WTC11 (cell line): ENCODE measurements at regions not wholly inside any gene's neighbourhood (a gene's known extent, or its start where the extent isn't known, plus 50 kb on each side); places are given as distances from the start of the nearest gene placed in this dataset.

Experiments
- ATAC-seq: fragments of 200-7000 bp; cut with Tn5 transposase; 2 replicates; pipeline ENCODE4 v1.10.0; 2021; ENCODE audit warnings: mild to moderate bottlenecking, moderate library complexity
- CTCF ChIA-PET: fragments of 300-600 bp; sonication (Branson Sonifier 250); formaldehyde crosslinking; loops from one replicate; lab custom pipeline; 2021; ENCODE audit warnings: antibody characterized with exemption; lab: Charles Lee
- POLR2A ChIA-PET: fragments of 350-600 bp; sonication (Branson Sonifier 250); formaldehyde crosslinking; loops from one replicate; lab custom pipeline; 2021; ENCODE audit warnings: antibody characterized with exemption; lab: Charles Lee
- DNase-seq: peaks from one replicate; pipeline ENCODE4 v3.0.0; 2021; ENCODE audit warnings: low spot score
- H3K27ac Mint-ChIP-seq: 2 replicates; pipeline ENCODE4 v1.8.0; 2021; ENCODE audit warnings: mixed read lengths
- H3K27me3 Mint-ChIP-seq: 2 replicates; pipeline ENCODE4 v1.8.0; 2021; ENCODE audit warnings: low read depth, mild to moderate bottlenecking, moderate library complexity, mixed read lengths
- H3K36me3 Mint-ChIP-seq: 2 replicates; pipeline ENCODE4 v1.8.0; 2021; ENCODE audit warnings: mixed read lengths
- H3K4me1 Mint-ChIP-seq: 2 replicates; pipeline ENCODE4 v1.8.0; 2022; ENCODE audit warnings: mixed read lengths
- H3K4me3 Mint-ChIP-seq: 2 replicates; pipeline ENCODE4 v1.8.0; 2021; ENCODE audit warnings: mild to moderate bottlenecking, moderate library complexity, mixed read lengths
- H3K9me3 Mint-ChIP-seq: 2 replicates; pipeline ENCODE4 v1.8.0; 2021; ENCODE audit warnings: mixed read lengths
- AFF4 ChIP-seq: sonication (generic); formaldehyde crosslinking; IDR thresholded peaks from 2 replicates; pipeline ENCODE4 v1.8.1; 2023; ENCODE audit warnings: mild to moderate bottlenecking, missing genetic modification reagents, borderline replicate concordance
- ATF2 ChIP-seq: sonication (generic); formaldehyde crosslinking; IDR thresholded peaks from 2 replicates; pipeline ENCODE4 v1.8.1; 2022; ENCODE audit warnings: low read depth, missing genetic modification reagents, borderline replicate concordance
- CBFB ChIP-seq: sonication (generic); formaldehyde crosslinking; IDR thresholded peaks from 2 replicates; pipeline ENCODE4 v1.8.1; 2022; ENCODE audit warnings: mild to moderate bottlenecking, low read depth, missing genetic modification reagents
- CDX4 ChIP-seq: fragments of 250-450 bp; sonication (Bioruptor Pico); IDR thresholded peaks from 2 replicates; pipeline ENCODE4 v1.9.0; 2021; ENCODE audit warnings: moderate library complexity, mild to moderate bottlenecking, inconsistent platforms, borderline replicate concordance
- E2F5 ChIP-seq: sonication (generic); formaldehyde crosslinking; IDR thresholded peaks from 2 replicates; pipeline ENCODE4 v1.8.1; 2022; ENCODE audit warnings: mild to moderate bottlenecking, moderate library complexity, missing genetic modification reagents
- ERG ChIP-seq: fragments of 250-450 bp; sonication (Bioruptor Pico); IDR thresholded peaks from 2 replicates; pipeline ENCODE4 v1.8.0; 2021; ENCODE audit warnings: mild to moderate bottlenecking
- FOXK1 ChIP-seq: sonication (generic); formaldehyde crosslinking; IDR thresholded peaks from 2 replicates; pipeline ENCODE4 v1.8.0; 2022; ENCODE audit warnings: mild to moderate bottlenecking, moderate library complexity, missing genetic modification reagents
- MXD4 ChIP-seq: fragments of 250-450 bp; sonication (Bioruptor Pico); IDR thresholded peaks from 2 replicates; pipeline ENCODE4 v1.8.0; 2021; ENCODE audit warnings: mild to moderate bottlenecking, moderate library complexity, borderline replicate concordance
- NR1H2 ChIP-seq: sonication (generic); formaldehyde crosslinking; IDR thresholded peaks from 2 replicates; pipeline ENCODE4 v1.9.0; 2021; ENCODE audit warnings: mild to moderate bottlenecking, moderate library complexity, missing genetic modification reagents
- SOX15 ChIP-seq: fragments of 250-450 bp; sonication (Bioruptor Pico); IDR thresholded peaks from 2 replicates; pipeline ENCODE4 v1.9.0; 2021; ENCODE audit warnings: mild to moderate bottlenecking
- TEAD4 ChIP-seq: sonication (generic); formaldehyde crosslinking; IDR thresholded peaks from 2 replicates; pipeline ENCODE4 v1.8.0; 2022; ENCODE audit warnings: mild to moderate bottlenecking, missing genetic modification reagents
- TP53 ChIP-seq: sonication (generic); formaldehyde crosslinking; IDR thresholded peaks from 2 replicates; pipeline ENCODE4 v1.8.1; 2023; ENCODE audit warnings: mild to moderate bottlenecking, missing genetic modification reagents
- ZBTB21 ChIP-seq: sonication (generic); formaldehyde crosslinking; IDR thresholded peaks from 2 replicates; pipeline ENCODE4 v1.8.1; 2023; ENCODE audit warnings: mild to moderate bottlenecking, missing genetic modification reagents, borderline replicate concordance
- ZNF138 ChIP-seq: sonication (generic); formaldehyde crosslinking; conservative IDR thresholded peaks from 2 replicates; pipeline ENCODE4 v1.8.1; 2022; ENCODE audit warnings: mild to moderate bottlenecking, moderate library complexity, missing genetic modification reagents
- ZNF219 ChIP-seq: sonication (generic); formaldehyde crosslinking; IDR thresholded peaks from 2 replicates; pipeline ENCODE4 v1.8.0; 2023; ENCODE audit warnings: missing genetic modification reagents, mild to moderate bottlenecking, borderline replicate concordance
- ZNF232 ChIP-seq: sonication (generic); formaldehyde crosslinking; IDR thresholded peaks from 2 replicates; pipeline ENCODE4 v1.8.0; 2022; ENCODE audit warnings: mild to moderate bottlenecking, missing genetic modification reagents
- ZNF425 ChIP-seq: fragments of 250-450 bp; sonication (Bioruptor Pico); conservative IDR thresholded peaks from 2 replicates; pipeline ENCODE4 v1.9.0; 2021; ENCODE audit warnings: mild to moderate bottlenecking

- Mint-ChIP-seq H3K4me1 (peaks cover 24% of the 10 kb centered on the region), H3K27ac (no peak overlapping the region), H3K9me3 (peaks cover 21% of the 10 kb centered on the region), H3K36me3 (peaks cover 21% of the 10 kb centered on the region), H3K27me3 (no peaks in the 10 kb centered on the region), H3K4me3 (no peak overlapping the region)
- CTCF ChIA-PET, result no interaction called here
- TF ChIP-seq MXD4 (CRISPR knock-in tag) (no peak), ERG (CRISPR knock-in tag) (no peak), NR1H2 (CRISPR knock-in tag) (no peak), ZNF138 (no peak), AFF4 (no peak), SOX15 (CRISPR knock-in tag) (no peak), CDX4 (CRISPR knock-in tag) (no peak), ATF2 (CRISPR knock-in tag) (no peak), CBFB (CRISPR knock-in tag) (no peak), ZNF219 (no peak), ZBTB21 (CRISPR knock-in tag) (no peak), ZNF425 (CRISPR knock-in tag) (no peak), TP53 (CRISPR knock-in tag) (no peak), TEAD4 (no peak), ZNF232 (CRISPR knock-in tag) (no peak), FOXK1 (CRISPR knock-in tag) (no peak), E2F5 (CRISPR knock-in tag) (no peak)
- DNase-seq (no peak), ATAC-seq (peak; percentile 69)
- POLR2A ChIA-PET, result no interaction called here
Observed at GRCh38 chrX:16496175-16496574, 153.8 kb upstream of the S100G start.
